WTC11 (cell line): ENCODE measurements at regions not wholly inside any gene's neighbourhood (a gene's known extent, or its start where the extent isn't known, plus 50 kb on each side); places are given as distances from the start of the nearest gene placed in this dataset.

Experiments
- ATAC-seq: fragments of 200-7000 bp; cut with Tn5 transposase; 2 replicates; pipeline ENCODE4 v1.10.0; 2021; ENCODE audit warnings: mild to moderate bottlenecking, moderate library complexity
- CTCF ChIA-PET: fragments of 300-600 bp; sonication (Branson Sonifier 250); formaldehyde crosslinking; loops from one replicate; lab custom pipeline; 2021; ENCODE audit warnings: antibody characterized with exemption; lab: Charles Lee
- POLR2A ChIA-PET: fragments of 350-600 bp; sonication (Branson Sonifier 250); formaldehyde crosslinking; loops from one replicate; lab custom pipeline; 2021; ENCODE audit warnings: antibody characterized with exemption; lab: Charles Lee
- DNase-seq: peaks from one replicate; pipeline ENCODE4 v3.0.0; 2021; ENCODE audit warnings: low spot score
- H3K27ac Mint-ChIP-seq: 2 replicates; pipeline ENCODE4 v1.8.0; 2021; ENCODE audit warnings: mixed read lengths
- H3K27me3 Mint-ChIP-seq: 2 replicates; pipeline ENCODE4 v1.8.0; 2021; ENCODE audit warnings: low read depth, mild to moderate bottlenecking, moderate library complexity, mixed read lengths
- H3K36me3 Mint-ChIP-seq: 2 replicates; pipeline ENCODE4 v1.8.0; 2021; ENCODE audit warnings: mixed read lengths
- H3K4me1 Mint-ChIP-seq: 2 replicates; pipeline ENCODE4 v1.8.0; 2022; ENCODE audit warnings: mixed read lengths
- H3K4me3 Mint-ChIP-seq: 2 replicates; pipeline ENCODE4 v1.8.0; 2021; ENCODE audit warnings: mild to moderate bottlenecking, moderate library complexity, mixed read lengths
- H3K9me3 Mint-ChIP-seq: 2 replicates; pipeline ENCODE4 v1.8.0; 2021; ENCODE audit warnings: mixed read lengths
- CREB1 ChIP-seq: sonication (generic); formaldehyde crosslinking; IDR thresholded peaks from 2 replicates; pipeline ENCODE4 v1.8.0; 2023; ENCODE audit warnings: mild to moderate bottlenecking, missing genetic modification reagents
- GABPB1 ChIP-seq: sonication (generic); formaldehyde crosslinking; IDR thresholded peaks from 2 replicates; pipeline ENCODE4 v1.8.1; 2023; ENCODE audit warnings: mild to moderate bottlenecking, missing genetic modification reagents
- HMGA2 ChIP-seq: fragments of 250-450 bp; sonication (Bioruptor Pico); IDR thresholded peaks from 2 replicates; pipeline ENCODE4 v1.4.0; 2021; ENCODE audit warnings: mild to moderate bottlenecking, moderate library complexity
- MLX ChIP-seq: sonication (generic); formaldehyde crosslinking; IDR thresholded peaks from 2 replicates; pipeline ENCODE4 v1.8.1; 2023; ENCODE audit warnings: mild to moderate bottlenecking, missing genetic modification reagents, moderate library complexity
- NFE2L1 ChIP-seq: sonication (generic); formaldehyde crosslinking; IDR thresholded peaks from 2 replicates; pipeline ENCODE4 v1.8.1; 2023; ENCODE audit warnings: missing genetic modification reagents
- SOX15 ChIP-seq: fragments of 250-450 bp; sonication (Bioruptor Pico); IDR thresholded peaks from 2 replicates; pipeline ENCODE4 v1.9.0; 2021; ENCODE audit warnings: mild to moderate bottlenecking
- TEAD4 ChIP-seq: sonication (generic); formaldehyde crosslinking; IDR thresholded peaks from 2 replicates; pipeline ENCODE4 v1.8.0; 2022; ENCODE audit warnings: mild to moderate bottlenecking, missing genetic modification reagents
- ZNF232 ChIP-seq: sonication (generic); formaldehyde crosslinking; IDR thresholded peaks from 2 replicates; pipeline ENCODE4 v1.8.0; 2022; ENCODE audit warnings: mild to moderate bottlenecking, missing genetic modification reagents
- ZNF532 ChIP-seq: fragments of 250-450 bp; sonication (Bioruptor Pico); IDR thresholded peaks from 2 replicates; pipeline ENCODE4 v1.9.0; 2021; ENCODE audit warnings: mild to moderate bottlenecking, borderline replicate concordance
- TF ChIP-seq, protein P1 (sequence below): sonication (generic); formaldehyde crosslinking; conservative IDR thresholded peaks from 2 replicates; pipeline ENCODE4 v1.8.1; 2023; ENCODE audit warnings: mild to moderate bottlenecking, low read depth, missing genetic modification reagents, moderate library complexity
- TF ChIP-seq, protein P2 (sequence below): sonication (generic); formaldehyde crosslinking; IDR thresholded peaks from 2 replicates; pipeline ENCODE4 v1.8.0; 2022; ENCODE audit warnings: missing genetic modification reagents
- TF ChIP-seq, protein P3 (sequence below): sonication (generic); formaldehyde crosslinking; IDR thresholded peaks from 2 replicates; pipeline ENCODE4 v1.8.1; 2022; ENCODE audit warnings: mild to moderate bottlenecking, missing genetic modification reagents, moderate library complexity, borderline replicate concordance

DNA sequence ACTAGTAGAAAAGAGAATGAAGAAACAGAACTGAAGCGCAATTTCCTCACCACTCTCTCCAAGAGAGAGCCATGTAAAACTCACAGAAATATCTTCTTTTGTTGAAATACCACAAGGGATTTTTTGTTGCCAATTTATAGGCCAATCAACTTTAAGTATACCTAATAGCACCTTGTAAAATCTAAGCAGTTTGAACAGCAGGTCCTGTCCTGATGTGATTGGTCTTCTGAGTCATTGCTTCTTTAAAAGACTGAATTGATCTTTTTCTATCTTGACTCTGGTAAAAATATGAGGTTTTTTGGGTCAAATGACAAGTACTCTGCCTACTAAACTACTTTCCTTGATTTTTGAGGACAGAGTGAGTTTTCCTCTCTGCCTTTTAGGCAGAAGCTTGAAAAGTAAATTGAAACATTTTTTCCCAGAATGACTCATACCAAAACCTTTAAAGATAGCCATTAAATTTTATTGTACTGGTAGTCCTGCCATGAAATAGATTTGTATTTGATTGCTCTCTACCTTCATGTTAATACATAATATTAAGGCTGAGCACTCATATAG, 343.9 kb upstream of the CBLB start (continued):
- no peak for TF ChIP-seq MLX
- TF ChIP-seq, all 79 proteins: peak for 0

DNA sequence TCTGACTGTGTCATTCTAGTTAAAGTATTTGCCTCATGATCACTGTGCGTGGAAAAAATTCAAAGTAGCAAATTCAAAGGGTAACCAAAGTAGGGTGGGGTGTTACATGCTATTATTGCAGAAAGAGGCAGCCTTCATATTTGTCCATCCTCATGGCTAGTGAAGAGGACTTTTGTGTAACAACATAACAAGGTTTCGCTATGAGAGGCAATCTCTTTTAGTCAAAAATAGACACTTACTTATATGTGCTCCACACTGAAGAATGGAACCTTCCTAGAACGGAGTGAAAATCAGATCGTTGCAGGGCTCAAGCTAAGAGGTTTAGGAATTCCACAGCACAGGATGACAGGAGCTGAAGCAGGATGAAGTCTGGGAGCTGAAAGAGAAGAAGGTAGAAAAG, 345.1 kb upstream of the CBLB start:
- peaks cover 18% of the 10 kb centered on the region for H3K9me3 Mint-ChIP-seq
- H3K4me3 Mint-ChIP-seq = no peak overlapping the region
- no peaks in the 10 kb centered on the region for H3K27me3 Mint-ChIP-seq
- H3K4me1 Mint-ChIP-seq = no peaks in the 10 kb centered on the region
- TF ChIP-seq HMGA2 (CRISPR knock-in tag) (no peak), NFE2L1 (CRISPR knock-in tag) (no peak), ZNF232 (no peak), TEAD4 (CRISPR knock-in tag) (no peak), CREB1 (CRISPR knock-in tag) (no peak), SOX15 (CRISPR knock-in tag) (no peak), ZNF532 (CRISPR knock-in tag) (no peak), GABPB1 (CRISPR knock-in tag) (no peak)
- TF ChIP-seq, protein P1, sequence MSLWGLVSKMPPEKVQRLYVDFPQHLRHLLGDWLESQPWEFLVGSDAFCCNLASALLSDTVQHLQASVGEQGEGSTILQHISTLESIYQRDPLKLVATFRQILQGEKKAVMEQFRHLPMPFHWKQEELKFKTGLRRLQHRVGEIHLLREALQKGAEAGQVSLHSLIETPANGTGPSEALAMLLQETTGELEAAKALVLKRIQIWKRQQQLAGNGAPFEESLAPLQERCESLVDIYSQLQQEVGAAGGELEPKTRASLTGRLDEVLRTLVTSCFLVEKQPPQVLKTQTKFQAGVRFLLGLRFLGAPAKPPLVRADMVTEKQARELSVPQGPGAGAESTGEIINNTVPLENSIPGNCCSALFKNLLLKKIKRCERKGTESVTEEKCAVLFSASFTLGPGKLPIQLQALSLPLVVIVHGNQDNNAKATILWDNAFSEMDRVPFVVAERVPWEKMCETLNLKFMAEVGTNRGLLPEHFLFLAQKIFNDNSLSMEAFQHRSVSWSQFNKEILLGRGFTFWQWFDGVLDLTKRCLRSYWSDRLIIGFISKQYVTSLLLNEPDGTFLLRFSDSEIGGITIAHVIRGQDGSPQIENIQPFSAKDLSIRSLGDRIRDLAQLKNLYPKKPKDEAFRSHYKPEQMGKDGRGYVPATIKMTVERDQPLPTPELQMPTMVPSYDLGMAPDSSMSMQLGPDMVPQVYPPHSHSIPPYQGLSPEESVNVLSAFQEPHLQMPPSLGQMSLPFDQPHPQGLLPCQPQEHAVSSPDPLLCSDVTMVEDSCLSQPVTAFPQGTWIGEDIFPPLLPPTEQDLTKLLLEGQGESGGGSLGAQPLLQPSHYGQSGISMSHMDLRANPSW (CRISPR knock-in tag) = no peak
- TF ChIP-seq, protein P2, sequence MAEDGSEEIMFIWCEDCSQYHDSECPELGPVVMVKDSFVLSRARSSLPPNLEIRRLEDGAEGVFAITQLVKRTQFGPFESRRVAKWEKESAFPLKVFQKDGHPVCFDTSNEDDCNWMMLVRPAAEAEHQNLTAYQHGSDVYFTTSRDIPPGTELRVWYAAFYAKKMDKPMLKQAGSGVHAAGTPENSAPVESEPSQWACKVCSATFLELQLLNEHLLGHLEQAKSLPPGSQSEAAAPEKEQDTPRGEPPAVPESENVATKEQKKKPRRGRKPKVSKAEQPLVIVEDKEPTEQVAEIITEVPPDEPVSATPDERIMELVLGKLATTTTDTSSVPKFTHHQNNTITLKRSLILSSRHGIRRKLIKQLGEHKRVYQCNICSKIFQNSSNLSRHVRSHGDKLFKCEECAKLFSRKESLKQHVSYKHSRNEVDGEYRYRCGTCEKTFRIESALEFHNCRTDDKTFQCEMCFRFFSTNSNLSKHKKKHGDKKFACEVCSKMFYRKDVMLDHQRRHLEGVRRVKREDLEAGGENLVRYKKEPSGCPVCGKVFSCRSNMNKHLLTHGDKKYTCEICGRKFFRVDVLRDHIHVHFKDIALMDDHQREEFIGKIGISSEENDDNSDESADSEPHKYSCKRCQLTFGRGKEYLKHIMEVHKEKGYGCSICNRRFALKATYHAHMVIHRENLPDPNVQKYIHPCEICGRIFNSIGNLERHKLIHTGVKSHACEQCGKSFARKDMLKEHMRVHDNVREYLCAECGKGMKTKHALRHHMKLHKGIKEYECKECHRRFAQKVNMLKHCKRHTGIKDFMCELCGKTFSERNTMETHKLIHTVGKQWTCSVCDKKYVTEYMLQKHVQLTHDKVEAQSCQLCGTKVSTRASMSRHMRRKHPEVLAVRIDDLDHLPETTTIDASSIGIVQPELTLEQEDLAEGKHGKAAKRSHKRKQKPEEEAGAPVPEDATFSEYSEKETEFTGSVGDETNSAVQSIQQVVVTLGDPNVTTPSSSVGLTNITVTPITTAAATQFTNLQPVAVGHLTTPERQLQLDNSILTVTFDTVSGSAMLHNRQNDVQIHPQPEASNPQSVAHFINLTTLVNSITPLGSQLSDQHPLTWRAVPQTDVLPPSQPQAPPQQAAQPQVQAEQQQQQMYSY (CRISPR knock-in tag) = no peak
- TF ChIP-seq, protein P3, sequence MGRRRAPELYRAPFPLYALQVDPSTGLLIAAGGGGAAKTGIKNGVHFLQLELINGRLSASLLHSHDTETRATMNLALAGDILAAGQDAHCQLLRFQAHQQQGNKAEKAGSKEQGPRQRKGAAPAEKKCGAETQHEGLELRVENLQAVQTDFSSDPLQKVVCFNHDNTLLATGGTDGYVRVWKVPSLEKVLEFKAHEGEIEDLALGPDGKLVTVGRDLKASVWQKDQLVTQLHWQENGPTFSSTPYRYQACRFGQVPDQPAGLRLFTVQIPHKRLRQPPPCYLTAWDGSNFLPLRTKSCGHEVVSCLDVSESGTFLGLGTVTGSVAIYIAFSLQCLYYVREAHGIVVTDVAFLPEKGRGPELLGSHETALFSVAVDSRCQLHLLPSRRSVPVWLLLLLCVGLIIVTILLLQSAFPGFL = no peak
- ChIA-PET CTCF (interaction anchor here (0.5 kb wide), 1 partner anchor 1058 kb away, joined by 5 read pairs; no protein-coding TSS in a partner anchor), POLR2A (no interaction called here)
- no peak overlapping the region for H3K27ac Mint-ChIP-seq
- ATAC-seq (no peak), DNase-seq (no peak)
- H3K36me3 Mint-ChIP-seq = peaks cover 2% of the 10 kb centered on the region
